ENCODE measurements at regions not wholly inside any gene's neighbourhood (a gene's known extent, or its start where the extent isn't known, plus 50 kb on each side); places are given as distances from the start of the nearest gene placed in this dataset.

GRCh38 chr16:72566174-72566573 lies 394.2 kb upstream of the PMFBP1 start:
- TF ChIP-seq POLR2A (IDR thresholded peaks at IDR 0.05): no peak
- TF ChIP-seq, protein P1, sequence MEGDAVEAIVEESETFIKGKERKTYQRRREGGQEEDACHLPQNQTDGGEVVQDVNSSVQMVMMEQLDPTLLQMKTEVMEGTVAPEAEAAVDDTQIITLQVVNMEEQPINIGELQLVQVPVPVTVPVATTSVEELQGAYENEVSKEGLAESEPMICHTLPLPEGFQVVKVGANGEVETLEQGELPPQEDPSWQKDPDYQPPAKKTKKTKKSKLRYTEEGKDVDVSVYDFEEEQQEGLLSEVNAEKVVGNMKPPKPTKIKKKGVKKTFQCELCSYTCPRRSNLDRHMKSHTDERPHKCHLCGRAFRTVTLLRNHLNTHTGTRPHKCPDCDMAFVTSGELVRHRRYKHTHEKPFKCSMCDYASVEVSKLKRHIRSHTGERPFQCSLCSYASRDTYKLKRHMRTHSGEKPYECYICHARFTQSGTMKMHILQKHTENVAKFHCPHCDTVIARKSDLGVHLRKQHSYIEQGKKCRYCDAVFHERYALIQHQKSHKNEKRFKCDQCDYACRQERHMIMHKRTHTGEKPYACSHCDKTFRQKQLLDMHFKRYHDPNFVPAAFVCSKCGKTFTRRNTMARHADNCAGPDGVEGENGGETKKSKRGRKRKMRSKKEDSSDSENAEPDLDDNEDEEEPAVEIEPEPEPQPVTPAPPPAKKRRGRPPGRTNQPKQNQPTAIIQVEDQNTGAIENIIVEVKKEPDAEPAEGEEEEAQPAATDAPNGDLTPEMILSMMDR (IDR thresholded peaks at IDR 0.05): no peak

Data from vagina (tissue), 2 donors.